Caco-2 (cell line): ENCODE measurements at regions not wholly inside any gene's neighbourhood (a gene's known extent, or its start where the extent isn't known, plus 50 kb on each side); places are given as distances from the start of the nearest gene placed in this dataset.

Experiments
- BruUV-seq: library from RNA; stranded (reverse); fragments of 400-500 nt; replicated peaks from 2 replicates; lab custom pipeline; 2021; lab: Mats Ljungman, UMichigan
- CTCF ChIA-PET: fragments of 300-600 bp; sonication (Branson Sonifier 250); formaldehyde crosslinking; loops from one replicate; lab custom pipeline; 2022; ENCODE audit warnings: antibody characterized with exemption; lab: Charles Lee
- POLR2A ChIA-PET: fragments of 300-600 bp; sonication (Branson Sonifier 250); formaldehyde crosslinking; loops from one replicate; lab custom pipeline; 2022; ENCODE audit warnings: antibody characterized with exemption; lab: Charles Lee
- DNase-seq, 2 experiments: peaks; one replicate each; pipeline versions ENCODE4 v3.0.0 to v3.0.0-alpha.2; 2020 to 2022
- H3K27me3 ChIP-seq: replicated peaks from 2 replicates; pipeline ENCODE4 v1.6.0; 2011; ENCODE audit warnings: low read length; ENCODE audit not compliant: control insufficient read depth, insufficient read depth
- H3K36me3 ChIP-seq: 2 replicates; pipeline ENCODE4 v1.5.1; 2011; ENCODE audit warnings: low read length; ENCODE audit not compliant: control insufficient read depth, insufficient read depth
- H3K4me1 ChIP-seq: fragments of 250-450 bp; sonication (Bioruptor Pico); 2 replicates; pipeline ENCODE4 v1.5.1; 2020; ENCODE audit warnings: mild to moderate bottlenecking
- H3K4me3 ChIP-seq: 2 replicates; pipeline ENCODE4 v1.5.1; 2011; ENCODE audit warnings: low read depth, mild to moderate bottlenecking, control low read depth, low read length
- H3K9me3 ChIP-seq: fragments of 250-450 bp; sonication (Bioruptor Pico); 2 replicates; pipeline ENCODE4 v1.5.1; 2020; ENCODE audit warnings: mild to moderate bottlenecking, moderate library complexity
- H3K27ac Mint-ChIP-seq: one replicate; pipeline ENCODE4 v1.8.0; 2022; ENCODE audit warnings: mixed read lengths; ENCODE audit not compliant: unreplicated experiment
- H3K27me3 Mint-ChIP-seq: one replicate; pipeline ENCODE4 v1.8.0; 2022; ENCODE audit warnings: mixed read lengths; ENCODE audit not compliant: insufficient read depth, unreplicated experiment
- H3K36me3 Mint-ChIP-seq: one replicate; pipeline ENCODE4 v1.8.0; 2022; ENCODE audit warnings: mild to moderate bottlenecking, mixed read lengths; ENCODE audit not compliant: insufficient read depth, unreplicated experiment
- H3K4me1 Mint-ChIP-seq: one replicate; pipeline ENCODE4 v1.8.0; 2022; ENCODE audit warnings: low read depth, mixed read lengths; ENCODE audit not compliant: unreplicated experiment
- H3K4me3 Mint-ChIP-seq: one replicate; pipeline ENCODE4 v1.8.0; 2022; ENCODE audit warnings: mild to moderate bottlenecking, moderate library complexity, mixed read lengths; ENCODE audit not compliant: unreplicated experiment
- H3K9me3 Mint-ChIP-seq: one replicate; pipeline ENCODE4 v1.8.0; 2022; ENCODE audit warnings: mixed read lengths; ENCODE audit not compliant: unreplicated experiment
- intact Hi-C: fragments of 100-400 bp; cut with micrococcal nuclease; formaldehyde crosslinking; loops from one replicate; pipeline ENCODE4 v1.10.0; 2022; ENCODE audit not compliant: unreplicated experiment
- TF ChIP-seq, protein P1 (sequence below), 2 experiments: fragments of 200-600 bp in 1 of 2; IDR thresholded peaks; 1 replicate in 1 of 2; 2 replicates in 1 of 2; pipeline versions ENCODE4 v1.5.1 to v1.8.0; 2011 to 2022; ENCODE audit warnings: antibody characterized with exemption in 1 of 2, control low read depth in 1 of 2, inconsistent platforms in 1 of 2, low read depth in 1 of 2, low read length in 1 of 2, mild to moderate bottlenecking in 1 of 2, moderate library complexity in 1 of 2; ENCODE audit not compliant: insufficient read depth in 1 of 2, severe bottlenecking in 1 of 2, unreplicated experiment in 1 of 2

DNA sequence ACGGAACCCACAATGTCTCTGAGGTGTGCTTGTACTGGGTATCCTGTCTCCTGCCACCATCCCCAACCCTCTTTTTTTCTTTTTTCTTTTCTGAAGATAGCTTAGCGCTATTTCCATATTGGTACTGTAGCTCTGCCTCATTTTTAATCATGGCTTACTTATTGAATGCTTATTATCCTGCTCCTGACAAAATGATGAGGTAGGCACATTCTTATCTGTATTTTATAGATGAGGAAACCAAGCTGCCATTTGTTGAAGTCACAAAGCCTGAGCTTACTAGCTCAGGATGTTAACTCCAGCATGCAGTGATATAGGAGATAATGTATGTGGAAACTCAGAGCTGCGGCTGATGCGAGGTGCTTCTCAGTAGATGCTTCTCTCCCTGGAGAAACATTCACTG, 61.4 kb upstream of the GPR6 start:
- CTCF ChIA-PET, result no interaction called here
- Mint-ChIP-seq H3K27ac (no peak overlapping the region), H3K9me3 (no peaks in the 10 kb centered on the region), H3K4me3 (no peak overlapping the region), H3K4me1 (no peaks in the 10 kb centered on the region), H3K36me3 (no peaks in the 10 kb centered on the region), H3K27me3 (peaks cover 7% of the 10 kb centered on the region)
- H3K27me3 ChIP-seq, result no peaks in the 10 kb centered on the region
- intact Hi-C loops, result no loop called here
- H3K4me1 ChIP-seq, result peaks cover 5% of the 10 kb centered on the region; the same call in 1 of the 2 replicates
- POLR2A ChIA-PET, result no interaction called here
- H3K4me3 ChIP-seq, result no peak overlapping the region
- H3K36me3 ChIP-seq, result no peaks in the 10 kb centered on the region
- TF ChIP-seq, protein P1, sequence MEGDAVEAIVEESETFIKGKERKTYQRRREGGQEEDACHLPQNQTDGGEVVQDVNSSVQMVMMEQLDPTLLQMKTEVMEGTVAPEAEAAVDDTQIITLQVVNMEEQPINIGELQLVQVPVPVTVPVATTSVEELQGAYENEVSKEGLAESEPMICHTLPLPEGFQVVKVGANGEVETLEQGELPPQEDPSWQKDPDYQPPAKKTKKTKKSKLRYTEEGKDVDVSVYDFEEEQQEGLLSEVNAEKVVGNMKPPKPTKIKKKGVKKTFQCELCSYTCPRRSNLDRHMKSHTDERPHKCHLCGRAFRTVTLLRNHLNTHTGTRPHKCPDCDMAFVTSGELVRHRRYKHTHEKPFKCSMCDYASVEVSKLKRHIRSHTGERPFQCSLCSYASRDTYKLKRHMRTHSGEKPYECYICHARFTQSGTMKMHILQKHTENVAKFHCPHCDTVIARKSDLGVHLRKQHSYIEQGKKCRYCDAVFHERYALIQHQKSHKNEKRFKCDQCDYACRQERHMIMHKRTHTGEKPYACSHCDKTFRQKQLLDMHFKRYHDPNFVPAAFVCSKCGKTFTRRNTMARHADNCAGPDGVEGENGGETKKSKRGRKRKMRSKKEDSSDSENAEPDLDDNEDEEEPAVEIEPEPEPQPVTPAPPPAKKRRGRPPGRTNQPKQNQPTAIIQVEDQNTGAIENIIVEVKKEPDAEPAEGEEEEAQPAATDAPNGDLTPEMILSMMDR (IDR thresholded peaks at IDR 0.05; ENCODE audit: insufficient read depth in 1 of 2, low read depth in 1 of 2, low read length in 1 of 2, severe bottlenecking in 1 of 2, unreplicated experiment in 1 of 2), result no peak
- no peaks in the 10 kb centered on the region for H3K9me3 ChIP-seq
- DNase-seq, result no peak
- BruUV-seq, result no TSS peak

DNA sequence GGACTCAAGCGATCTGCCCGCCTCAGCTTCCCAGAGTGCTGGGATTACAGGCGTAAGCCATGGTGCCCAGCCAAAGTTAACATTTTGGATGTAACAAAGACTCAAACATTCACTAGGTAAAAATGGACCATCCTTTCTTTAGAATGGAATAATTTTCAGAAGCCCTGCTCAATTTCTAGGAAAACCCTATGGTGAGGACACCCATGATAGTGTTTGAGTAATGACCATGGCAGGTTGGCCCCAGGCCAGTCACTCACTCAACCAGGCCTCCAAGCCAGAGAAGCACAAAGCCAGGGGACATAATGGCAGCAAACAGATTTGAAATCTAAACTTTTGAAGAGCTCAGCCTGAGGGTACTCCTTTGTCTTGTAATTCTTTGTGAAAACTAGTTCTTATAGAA, 59.9 kb upstream of the GPR6 start:
- CTCF ChIA-PET, result no interaction called here
- intact Hi-C loops, result no loop called here
- H3K4me1 Mint-ChIP-seq, result no peaks in the 10 kb centered on the region
- no peaks in the 10 kb centered on the region for H3K9me3 Mint-ChIP-seq
- Histone ChIP-seq H3K4me3 (no peak overlapping the region), H3K4me1 (no peaks in the 10 kb centered on the region), H3K36me3 (no peaks in the 10 kb centered on the region), H3K9me3 (no peaks in the 10 kb centered on the region), H3K27me3 (no peaks in the 10 kb centered on the region)
- peaks cover 7% of the 10 kb centered on the region for H3K27me3 Mint-ChIP-seq
- DNase-seq, result no peak
- no TSS peak for BruUV-seq
- no peak overlapping the region for H3K27ac Mint-ChIP-seq
- TF ChIP-seq, protein P1 (IDR thresholded peaks at IDR 0.05; ENCODE audit: insufficient read depth in 1 of 2, low read depth in 1 of 2, low read length in 1 of 2, severe bottlenecking in 1 of 2, unreplicated experiment in 1 of 2), result no peak
- H3K4me3 Mint-ChIP-seq, result no peak overlapping the region
- POLR2A ChIA-PET, result no interaction called here
- H3K36me3 Mint-ChIP-seq, result no peaks in the 10 kb centered on the region

DNA sequence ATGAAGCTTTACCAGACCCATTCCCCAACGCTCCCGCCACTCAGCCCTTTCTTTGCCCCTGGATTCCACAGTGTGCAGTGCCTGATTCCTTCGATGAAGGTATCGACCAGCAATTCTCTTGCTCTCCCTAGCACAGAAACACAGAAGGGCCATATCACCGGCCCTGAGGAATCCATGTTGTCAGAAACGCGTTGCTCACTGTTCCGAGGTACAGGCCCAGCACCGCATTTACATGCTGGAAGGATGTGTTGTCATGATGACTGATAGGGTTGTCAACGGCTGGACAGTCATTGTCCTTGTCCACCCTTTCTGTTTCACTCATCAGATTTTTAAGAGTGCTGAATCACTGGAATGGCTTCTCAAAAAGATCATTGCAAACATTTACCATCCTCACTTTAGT, 57.2 kb upstream of the GPR6 start:
- Mint-ChIP-seq H3K27ac (no peak overlapping the region), H3K4me3 (no peak overlapping the region), H3K36me3 (no peaks in the 10 kb centered on the region), H3K4me1 (no peaks in the 10 kb centered on the region), H3K27me3 (peaks cover 15% of the 10 kb centered on the region), H3K9me3 (no peaks in the 10 kb centered on the region)
- DNase-seq, result no peak
- no peaks in the 10 kb centered on the region for H3K9me3 ChIP-seq
- TF ChIP-seq, protein P1 (IDR thresholded peaks at IDR 0.05; ENCODE audit: insufficient read depth in 1 of 2, low read depth in 1 of 2, low read length in 1 of 2, severe bottlenecking in 1 of 2, unreplicated experiment in 1 of 2), result no peak
- no TSS peak for BruUV-seq
- H3K36me3 ChIP-seq, result no peaks in the 10 kb centered on the region
- H3K4me1 ChIP-seq, result no peaks in the 10 kb centered on the region
- intact Hi-C loops, result no loop called here
- no peak overlapping the region for H3K4me3 ChIP-seq
- ChIA-PET CTCF (no interaction called here), POLR2A (no interaction called here)
- no peaks in the 10 kb centered on the region for H3K27me3 ChIP-seq
